Peyer's patch (tissue), 4 donors: ENCODE measurements at regions not wholly inside any gene's neighbourhood (a gene's known extent, or its start where the extent isn't known, plus 50 kb on each side); places are given as distances from the start of the nearest gene placed in this dataset.

Experiments
- CTCF ChIP-seq, 6 experiments: fragments of 450-650 bp in 4 of 6; fragments of 200-600 bp in 2 of 6; sonication (generic) in 1 of 6; IDR thresholded peaks; one replicate each; pipeline ENCODE4 v1.5.1; 2017 to 2019; ENCODE audit warnings: antibody characterized with exemption in 6 of 6, mild to moderate bottlenecking in 3 of 6, moderate library complexity in 1 of 6
- POLR2A ChIP-seq, 2 donors: fragments of 450-650 bp; IDR thresholded peaks; one replicate each; pipeline ENCODE4 v1.5.1; 2017; ENCODE audit warnings: antibody characterized with exemption in 2 of 2, mild to moderate bottlenecking in 2 of 2, moderate library complexity in 2 of 2

- TF ChIP-seq POLR2A (IDR thresholded peaks at IDR 0.05) (no peak), CTCF (IDR thresholded peaks at IDR 0.05) (no peak)
Observed at GRCh38 chr7:53336105-53336668, 300.8 kb downstream of the POM121L12 start.
